ENCODE measurements at regions not wholly inside any gene's neighbourhood (a gene's known extent, or its start where the extent isn't known, plus 50 kb on each side); places are given as distances from the start of the nearest gene placed in this dataset.
A peak's percentile ranks its signal among the peaks of the same experiment; 100 is the strongest.

DNA sequence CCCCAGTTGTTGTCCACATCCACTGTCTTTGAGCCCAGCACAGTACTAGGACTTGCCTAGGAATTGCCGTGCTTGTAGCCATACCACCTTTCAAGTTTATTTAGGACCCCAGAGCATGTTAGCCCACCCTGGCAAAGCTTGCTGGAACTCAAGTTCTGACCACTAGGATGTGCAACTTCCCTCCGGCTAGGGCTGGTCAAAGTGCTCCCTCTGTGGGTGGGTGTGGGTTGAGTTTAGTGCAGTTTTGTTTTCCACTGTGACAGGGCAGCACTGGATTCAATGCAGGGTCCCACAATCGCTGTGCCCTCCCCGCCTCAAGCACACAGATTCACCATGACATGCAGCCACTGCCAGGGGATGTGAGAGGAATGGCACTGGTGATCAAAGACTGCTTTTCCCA, 96.0 kb downstream of the RASGEF1B start:
- no peak overlapping the region for H3K27ac ChIP-seq (ENCODE audit: insufficient read depth in 1 of 2, low read depth in 1 of 2, low read length in 2 of 2, poor library complexity in 1 of 2, severe bottlenecking in 2 of 2)
- DNase-seq, result no peak
- no peaks in the 10 kb centered on the region for H3K4me1 ChIP-seq (ENCODE audit: control extremely low read depth in 1 of 4, control insufficient read depth in 4 of 4, insufficient read depth in 4 of 4, low read length in 3 of 4)
- H3K4me3 ChIP-seq (ENCODE audit: control insufficient read depth in 1 of 7, extremely low read depth in 1 of 7, insufficient read depth in 4 of 7, low read depth in 2 of 7, low read length in 6 of 7), result no peak overlapping the region
- 96% methylated on average over 3 of the region's 4 CpGs for WGBS (ENCODE audit: insufficient coverage)
- no peaks in the 10 kb centered on the region for H3K9me3 ChIP-seq (ENCODE audit: control extremely low read depth in 1 of 5, control insufficient read depth in 4 of 5, insufficient read depth in 2 of 5, low read depth in 1 of 5, low read length in 4 of 5)
- ChIA-PET POLR2A (no interaction called here), CTCF (no interaction called here)
- H3K27me3 ChIP-seq (replicated peaks in 2 of 5; ENCODE audit: control insufficient read depth in 4 of 5, insufficient read depth in 5 of 5, low read length in 4 of 5), result no peaks in the 10 kb centered on the region
- H3K36me3 ChIP-seq (ENCODE audit: control insufficient read depth in 4 of 4, insufficient read depth in 4 of 4, low read length in 3 of 4), result no peaks in the 10 kb centered on the region

DNA sequence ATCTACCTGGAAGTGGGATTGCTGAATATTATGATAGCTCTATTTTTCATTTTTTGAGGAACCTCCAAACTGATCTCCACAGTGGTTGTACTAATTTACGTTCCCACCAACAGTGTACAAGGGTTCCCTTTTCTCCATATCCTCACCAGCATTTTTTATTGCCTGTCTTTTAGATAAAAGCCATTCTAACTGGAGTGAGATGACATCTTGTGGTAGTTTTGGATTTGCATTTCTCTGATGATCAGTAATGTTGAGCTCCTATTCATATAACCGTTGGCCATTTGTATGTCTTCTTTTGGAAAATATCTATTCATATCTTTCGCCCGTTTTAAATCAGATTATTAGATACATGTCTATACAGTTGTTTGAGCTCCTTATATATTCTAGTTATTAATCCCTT, 101.8 kb downstream of the RASGEF1B start:
- H3K4me3 ChIP-seq (ENCODE audit: control insufficient read depth in 1 of 7, extremely low read depth in 1 of 7, insufficient read depth in 4 of 7, low read depth in 2 of 7, low read length in 6 of 7), result no peak overlapping the region
- no peaks in the 10 kb centered on the region for H3K4me1 ChIP-seq (ENCODE audit: control extremely low read depth in 1 of 4, control insufficient read depth in 4 of 4, insufficient read depth in 4 of 4, low read length in 3 of 4)
- POLR2A ChIA-PET, result no interaction called here
- no peaks in the 10 kb centered on the region for H3K9me3 ChIP-seq (ENCODE audit: control extremely low read depth in 1 of 5, control insufficient read depth in 4 of 5, insufficient read depth in 2 of 5, low read depth in 1 of 5, low read length in 4 of 5)
- WGBS (ENCODE audit: insufficient coverage), result 0% methylated on average over 1 of the region's 4 CpGs
- no peak overlapping the region for H3K27ac ChIP-seq (ENCODE audit: insufficient read depth in 1 of 2, low read depth in 1 of 2, low read length in 2 of 2, poor library complexity in 1 of 2, severe bottlenecking in 2 of 2)
- H3K27me3 ChIP-seq (replicated peaks in 2 of 5; ENCODE audit: control insufficient read depth in 4 of 5, insufficient read depth in 5 of 5, low read length in 4 of 5), result no peaks in the 10 kb centered on the region
- H3K36me3 ChIP-seq (ENCODE audit: control insufficient read depth in 4 of 4, insufficient read depth in 4 of 4, low read length in 3 of 4), result no peaks in the 10 kb centered on the region
- CTCF ChIA-PET, result interaction anchor here (0.9 to 4.0 kb wide), 7 partner anchors 10 to 301 kb away, joined by 3 to 25 read pairs (median 4); no protein-coding TSS in a partner anchor
- peak in 2 of 3 donors; percentile 35 to 46 for DNase-seq

DNA sequence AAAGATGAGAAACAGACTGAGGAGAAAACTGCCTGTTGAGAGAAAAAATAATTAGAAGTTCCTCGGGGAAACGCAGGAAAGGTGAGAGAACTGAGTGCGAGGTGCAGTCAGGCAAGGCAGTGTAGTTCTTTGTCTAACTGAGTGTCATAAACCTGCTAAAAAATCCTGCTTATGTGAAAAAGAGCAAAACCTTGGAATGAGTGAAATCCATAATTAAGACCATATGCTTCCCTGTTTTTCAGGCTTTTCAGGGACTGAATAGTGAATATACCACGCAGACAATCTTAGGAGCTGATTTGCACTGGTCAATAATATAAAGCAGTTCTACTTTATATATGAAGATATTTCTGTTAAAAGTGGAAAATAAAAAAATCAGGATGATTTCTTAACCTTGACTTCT, 104.9 kb downstream of the RASGEF1B start:
- ChIA-PET CTCF (interaction anchor here (1.0 to 1.5 kb wide), 3 partner anchors 13 to 297 kb away, joined by 3 read pairs; no protein-coding TSS in a partner anchor), POLR2A (interaction anchor here (0.6 kb wide), 1 partner anchor 524 kb away, joined by 3 read pairs; no protein-coding TSS in a partner anchor)
- H3K27me3 ChIP-seq (replicated peaks in 2 of 5; ENCODE audit: control insufficient read depth in 4 of 5, insufficient read depth in 5 of 5, low read length in 4 of 5), result no peaks in the 10 kb centered on the region
- H3K9me3 ChIP-seq (ENCODE audit: control extremely low read depth in 1 of 5, control insufficient read depth in 4 of 5, insufficient read depth in 2 of 5, low read depth in 1 of 5, low read length in 4 of 5), result no peaks in the 10 kb centered on the region
- DNase-seq, result no peak
- H3K27ac ChIP-seq (ENCODE audit: insufficient read depth in 1 of 2, low read depth in 1 of 2, low read length in 2 of 2, poor library complexity in 1 of 2, severe bottlenecking in 2 of 2), result no peak overlapping the region
- WGBS (ENCODE audit: insufficient coverage), result 96% methylated on average over 3 of the region's 4 CpGs
- no peaks in the 10 kb centered on the region for H3K4me1 ChIP-seq (ENCODE audit: control extremely low read depth in 1 of 4, control insufficient read depth in 4 of 4, insufficient read depth in 4 of 4, low read length in 3 of 4)
- H3K36me3 ChIP-seq (ENCODE audit: control insufficient read depth in 4 of 4, insufficient read depth in 4 of 4, low read length in 3 of 4), result no peaks in the 10 kb centered on the region
- H3K4me3 ChIP-seq (ENCODE audit: control insufficient read depth in 1 of 7, extremely low read depth in 1 of 7, insufficient read depth in 4 of 7, low read depth in 2 of 7, low read length in 6 of 7), result no peak overlapping the region

GRCh38 chr4:81360737-81361136, 111.0 kb downstream of the RASGEF1B start:
- H3K9me3 ChIP-seq (ENCODE audit: control extremely low read depth in 1 of 5, control insufficient read depth in 4 of 5, insufficient read depth in 2 of 5, low read depth in 1 of 5, low read length in 4 of 5), result no peaks in the 10 kb centered on the region
- no peaks in the 10 kb centered on the region for H3K4me1 ChIP-seq (ENCODE audit: control extremely low read depth in 1 of 4, control insufficient read depth in 4 of 4, insufficient read depth in 4 of 4, low read length in 3 of 4)
- H3K27ac ChIP-seq (ENCODE audit: insufficient read depth in 1 of 2, low read depth in 1 of 2, low read length in 2 of 2, poor library complexity in 1 of 2, severe bottlenecking in 2 of 2), result no peak overlapping the region
- no peaks in the 10 kb centered on the region for H3K36me3 ChIP-seq (ENCODE audit: control insufficient read depth in 4 of 4, insufficient read depth in 4 of 4, low read length in 3 of 4)
- DNase-seq, result no peak
- H3K27me3 ChIP-seq (replicated peaks in 2 of 5; ENCODE audit: control insufficient read depth in 4 of 5, insufficient read depth in 5 of 5, low read length in 4 of 5), result no peaks in the 10 kb centered on the region
- WGBS (ENCODE audit: insufficient coverage), result 100% methylated on average over 2 of the region's 3 CpGs
- ChIA-PET CTCF (interaction anchor here (0.6 to 1.2 kb wide), 3 partner anchors 9 to 321 kb away, joined by 3 to 5 read pairs (median 3); no protein-coding TSS in a partner anchor), POLR2A (no interaction called here)
- no peak overlapping the region for H3K4me3 ChIP-seq (ENCODE audit: control insufficient read depth in 1 of 7, extremely low read depth in 1 of 7, insufficient read depth in 4 of 7, low read depth in 2 of 7, low read length in 6 of 7)

DNA sequence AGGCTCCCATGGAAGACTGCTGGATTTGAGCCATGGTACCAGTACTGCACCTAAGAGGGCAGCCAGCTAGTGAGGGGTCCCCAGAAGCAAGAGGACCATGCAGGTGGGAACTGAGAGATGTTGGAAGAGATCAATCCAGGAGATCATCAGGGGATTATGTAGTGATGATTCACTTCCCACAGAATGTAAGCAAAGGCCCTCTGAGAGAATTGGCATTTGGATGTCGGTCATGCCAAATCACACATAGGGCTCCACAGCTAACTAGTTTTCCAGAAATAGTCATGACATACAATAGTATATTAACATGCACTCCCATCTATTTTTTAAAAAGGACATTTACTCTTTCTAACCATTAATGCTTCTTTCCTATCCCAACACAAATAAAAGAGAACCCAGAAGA, 112.5 kb downstream of the RASGEF1B start:
- ChIA-PET CTCF (no interaction called here), POLR2A (no interaction called here)
- 100% methylated on average over 1 of the region's 1 CpG for WGBS (ENCODE audit: insufficient coverage)
- Histone ChIP-seq H3K9me3 (ENCODE audit: control extremely low read depth in 1 of 5, control insufficient read depth in 4 of 5, insufficient read depth in 2 of 5, low read depth in 1 of 5, low read length in 4 of 5) (no peaks in the 10 kb centered on the region), H3K27ac (ENCODE audit: insufficient read depth in 1 of 2, low read depth in 1 of 2, low read length in 2 of 2, poor library complexity in 1 of 2, severe bottlenecking in 2 of 2) (no peak overlapping the region), H3K4me1 (ENCODE audit: control extremely low read depth in 1 of 4, control insufficient read depth in 4 of 4, insufficient read depth in 4 of 4, low read length in 3 of 4) (no peaks in the 10 kb centered on the region), H3K36me3 (ENCODE audit: control insufficient read depth in 4 of 4, insufficient read depth in 4 of 4, low read length in 3 of 4) (no peaks in the 10 kb centered on the region), H3K4me3 (ENCODE audit: control insufficient read depth in 1 of 7, extremely low read depth in 1 of 7, insufficient read depth in 4 of 7, low read depth in 2 of 7, low read length in 6 of 7) (no peak overlapping the region), H3K27me3 (replicated peaks in 2 of 5; ENCODE audit: control insufficient read depth in 4 of 5, insufficient read depth in 5 of 5, low read length in 4 of 5) (no peaks in the 10 kb centered on the region)
- DNase-seq, result no peak

- H3K27me3 ChIP-seq (replicated peaks in 2 of 5; ENCODE audit: control insufficient read depth in 4 of 5, insufficient read depth in 5 of 5, low read length in 4 of 5), result no peaks in the 10 kb centered on the region
- no peak for DNase-seq
- ChIA-PET CTCF (interaction anchor here (1.4 kb wide), 2 partner anchors 142 to 231 kb away, joined by 3 to 4 read pairs; no protein-coding TSS in a partner anchor), POLR2A (no interaction called here)
- no peak overlapping the region for H3K27ac ChIP-seq (ENCODE audit: insufficient read depth in 1 of 2, low read depth in 1 of 2, low read length in 2 of 2, poor library complexity in 1 of 2, severe bottlenecking in 2 of 2)
- H3K4me1 ChIP-seq (ENCODE audit: control extremely low read depth in 1 of 4, control insufficient read depth in 4 of 4, insufficient read depth in 4 of 4, low read length in 3 of 4), result no peaks in the 10 kb centered on the region
- no peak overlapping the region for H3K4me3 ChIP-seq (ENCODE audit: control insufficient read depth in 1 of 7, extremely low read depth in 1 of 7, insufficient read depth in 4 of 7, low read depth in 2 of 7, low read length in 6 of 7)
- WGBS (ENCODE audit: insufficient coverage), result no CpG with 5 or more reads among the region's 2 CpGs
- H3K36me3 ChIP-seq (ENCODE audit: control insufficient read depth in 4 of 4, insufficient read depth in 4 of 4, low read length in 3 of 4), result no peaks in the 10 kb centered on the region
- H3K9me3 ChIP-seq (ENCODE audit: control extremely low read depth in 1 of 5, control insufficient read depth in 4 of 5, insufficient read depth in 2 of 5, low read depth in 1 of 5, low read length in 4 of 5), result no peaks in the 10 kb centered on the region
Observed at GRCh38 chr4:81358154-81358553, 113.6 kb downstream of the RASGEF1B start.

GRCh38 chr4:81356621-81357020, 115.1 kb downstream of the RASGEF1B start:
- H3K4me3 ChIP-seq (ENCODE audit: control insufficient read depth in 1 of 7, extremely low read depth in 1 of 7, insufficient read depth in 4 of 7, low read depth in 2 of 7, low read length in 6 of 7), result no peak overlapping the region
- no peaks in the 10 kb centered on the region for H3K27me3 ChIP-seq (replicated peaks in 2 of 5; ENCODE audit: control insufficient read depth in 4 of 5, insufficient read depth in 5 of 5, low read length in 4 of 5)
- H3K27ac ChIP-seq (ENCODE audit: insufficient read depth in 1 of 2, low read depth in 1 of 2, low read length in 2 of 2, poor library complexity in 1 of 2, severe bottlenecking in 2 of 2), result no peak overlapping the region
- H3K36me3 ChIP-seq (ENCODE audit: control insufficient read depth in 4 of 4, insufficient read depth in 4 of 4, low read length in 3 of 4), result no peaks in the 10 kb centered on the region
- H3K9me3 ChIP-seq (ENCODE audit: control extremely low read depth in 1 of 5, control insufficient read depth in 4 of 5, insufficient read depth in 2 of 5, low read depth in 1 of 5, low read length in 4 of 5), result no peaks in the 10 kb centered on the region
- peaks cover 0 to 5% (median 2%) of the 10 kb centered on the region in 4 experiments for H3K4me1 ChIP-seq (ENCODE audit: control extremely low read depth in 1 of 4, control insufficient read depth in 4 of 4, insufficient read depth in 4 of 4, low read length in 3 of 4)
- ChIA-PET CTCF (interaction anchor here (1.3 to 7.5 kb wide), 3 partner anchors 14 to 287 kb away, joined by 5 to 84 read pairs (median 6); partner anchors contain the start of gene PRKG2), POLR2A (no interaction called here)
- no CpG with 5 or more reads among the region's 1 CpG for WGBS (ENCODE audit: insufficient coverage)
- no peak for DNase-seq
